HG03378 (cell line): ENCODE measurements at regions not wholly inside any gene's neighbourhood (a gene's known extent, or its start where the extent isn't known, plus 50 kb on each side); places are given as distances from the start of the nearest gene placed in this dataset.
"Not testable (repeated sequence)": the region's sequence is repeated elsewhere in the genome, so short reads cannot be mapped to it uniquely, and the experiment has no call there.

Experiments used
- ATAC-seq: cut with Tn5 transposase; IDR thresholded peaks from one replicate; pipeline ENCODE4 v1.9.1; 2021; ENCODE audit warnings: mild to moderate bottlenecking, moderate library complexity; ENCODE audit not compliant: unreplicated experiment

GRCh38 chr6:77010931-77011542, 452.3 kb downstream of the HTR1B start:
- no peak for ATAC-seq

- ATAC-seq, result no peak
Observed at GRCh38 chr6:76992553-76992952, 470.7 kb downstream of the HTR1B start.

DNA sequence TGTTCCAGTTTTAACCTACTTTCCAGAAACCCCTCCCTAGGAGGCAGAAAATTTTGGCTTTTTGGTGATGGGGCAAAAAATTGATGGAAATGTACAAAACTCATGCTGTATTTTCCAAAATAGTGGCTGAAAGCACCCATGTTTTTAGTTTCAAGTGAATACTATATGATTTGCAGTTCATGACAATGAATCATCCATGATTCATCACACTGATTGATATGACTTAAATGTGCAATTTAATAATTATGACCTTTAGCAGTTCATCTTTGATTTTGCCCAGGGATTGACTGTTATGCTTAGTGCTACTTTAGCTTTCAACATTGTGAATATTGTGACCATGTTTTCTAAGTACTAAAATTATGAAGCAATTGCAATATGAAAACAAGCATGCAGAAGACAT, 478.7 kb downstream of the HTR1B start:
- ATAC-seq, result no peak

DNA sequence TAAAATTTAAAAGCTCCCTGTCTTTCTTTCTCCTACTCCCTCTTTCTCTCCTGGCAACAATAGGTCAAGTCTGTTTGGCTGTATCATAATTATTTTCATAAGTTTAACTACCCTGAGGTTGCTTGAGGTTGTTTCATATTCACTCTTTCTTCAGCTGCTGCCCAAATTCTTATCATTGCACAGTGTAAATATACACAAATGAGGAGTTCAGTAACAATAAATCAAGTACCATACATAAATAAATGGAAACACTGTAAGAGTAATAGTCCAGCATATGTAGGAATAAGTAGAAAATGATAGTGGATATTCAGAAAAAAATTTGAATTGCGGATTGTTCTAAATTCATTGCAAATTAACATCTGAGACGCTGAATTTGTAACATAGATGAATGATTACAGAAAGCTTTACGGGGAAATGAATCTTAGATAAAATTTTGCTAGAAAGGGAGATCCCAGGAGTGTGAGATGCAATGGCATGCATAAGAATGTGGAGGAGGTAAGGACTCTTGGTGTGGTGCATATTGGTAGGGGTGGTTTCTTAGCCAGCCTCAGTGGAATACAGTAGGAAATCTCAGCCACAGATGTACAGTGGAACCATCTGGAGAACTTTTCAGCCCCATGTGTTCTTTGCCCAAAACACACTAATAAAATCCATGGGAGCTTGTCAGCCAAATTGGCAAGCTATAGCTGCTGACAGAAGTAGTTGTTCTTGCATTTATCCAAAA, 480.7 kb downstream of the HTR1B start:
- no peak for ATAC-seq

DNA sequence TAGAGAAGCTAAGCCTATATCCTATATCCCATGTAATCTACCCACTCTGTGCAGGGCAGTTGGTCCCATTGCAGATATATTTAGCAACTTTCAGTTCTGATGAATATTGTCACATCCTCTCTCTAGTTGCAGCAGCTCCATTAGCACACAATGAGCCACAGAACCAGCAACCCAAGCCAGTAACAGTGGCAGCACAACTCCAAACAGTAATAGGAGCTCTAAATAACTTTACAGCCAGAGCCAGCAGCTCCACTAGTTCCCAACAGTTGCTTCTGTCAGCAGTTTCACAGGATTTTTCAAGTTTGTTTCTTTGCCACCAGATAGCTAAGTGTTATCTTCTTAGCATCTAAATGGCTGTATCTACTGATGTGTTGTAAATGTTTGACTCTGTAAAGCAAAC, 490.8 kb downstream of the HTR1B start:
- ATAC-seq, result no peak

DNA sequence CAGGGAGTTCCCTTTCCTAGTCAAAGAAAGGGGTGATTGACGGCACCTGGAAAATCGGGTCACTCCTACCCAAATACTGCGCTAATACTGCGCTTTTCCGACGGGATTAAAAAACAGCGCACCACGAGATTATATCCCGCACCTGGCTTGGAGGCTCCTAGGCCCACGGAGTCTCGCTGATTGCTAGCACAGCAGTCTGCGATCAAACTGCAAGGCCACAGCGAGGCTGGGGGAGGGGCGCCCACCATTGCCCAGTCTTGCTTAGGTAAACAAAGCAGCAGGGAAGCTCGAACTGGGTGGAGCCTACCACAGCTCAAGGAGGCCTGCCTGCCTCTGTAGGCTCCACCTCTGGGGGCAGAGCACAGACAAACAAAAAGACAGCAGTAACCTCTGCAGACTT, 504.1 kb downstream of the HTR1B start:
- not testable (repeated sequence) for ATAC-seq

- no peak for ATAC-seq
Observed at GRCh38 chr6:76942203-76942966, 520.9 kb downstream of the HTR1B start.

DNA sequence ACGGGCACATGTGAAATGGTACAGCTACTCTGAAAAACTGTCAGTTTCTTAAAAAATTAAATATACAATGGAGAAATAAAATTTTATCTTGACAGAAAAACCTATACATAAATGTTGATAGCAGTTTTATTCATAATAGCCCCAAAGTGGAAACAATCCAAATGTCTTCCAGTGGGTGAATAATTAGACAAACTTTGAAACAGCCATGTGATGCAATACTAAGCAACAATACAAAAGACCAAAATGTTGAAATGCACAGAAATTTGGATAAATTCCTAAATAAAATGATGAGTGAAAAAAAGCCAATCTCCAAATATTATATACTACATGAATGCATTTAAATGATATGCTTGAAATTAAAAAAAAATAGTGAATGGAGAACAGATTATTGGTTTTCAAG, 523.1 kb downstream of the HTR1B start:
- ATAC-seq, result no peak

- no peak for ATAC-seq
Observed at GRCh38 chr6:76914737-76915136, 548.6 kb downstream of the HTR1B start.

GRCh38 chr6:76905541-76905940, 557.8 kb downstream of the HTR1B start:
- not testable (repeated sequence) for ATAC-seq

GRCh38 chr6:76892542-76892941, 570.7 kb downstream of the HTR1B start:
- no peak for ATAC-seq

- no peak for ATAC-seq
Observed at GRCh38 chr6:76888351-76888750, 574.9 kb downstream of the HTR1B start.

DNA sequence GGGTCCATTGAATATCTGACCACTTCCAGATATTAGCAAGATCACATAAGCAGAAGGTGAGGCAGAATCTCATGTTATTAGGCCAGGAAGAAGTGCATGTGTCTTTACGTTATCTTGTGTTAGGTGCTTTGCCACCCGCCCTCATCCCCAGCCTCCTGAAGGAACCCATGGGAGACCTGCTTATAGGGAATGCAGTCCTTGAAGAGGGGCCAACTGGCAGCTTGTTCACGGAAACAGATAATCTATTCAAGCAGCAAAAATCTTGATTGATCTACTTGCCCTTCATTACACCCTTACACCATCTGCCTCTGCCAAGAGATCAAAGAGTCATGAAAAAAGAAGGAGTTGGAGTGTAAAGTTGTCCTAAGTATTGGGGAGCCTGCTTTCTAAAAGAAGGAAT, 576.4 kb downstream of the HTR1B start:
- ATAC-seq, result no peak

DNA sequence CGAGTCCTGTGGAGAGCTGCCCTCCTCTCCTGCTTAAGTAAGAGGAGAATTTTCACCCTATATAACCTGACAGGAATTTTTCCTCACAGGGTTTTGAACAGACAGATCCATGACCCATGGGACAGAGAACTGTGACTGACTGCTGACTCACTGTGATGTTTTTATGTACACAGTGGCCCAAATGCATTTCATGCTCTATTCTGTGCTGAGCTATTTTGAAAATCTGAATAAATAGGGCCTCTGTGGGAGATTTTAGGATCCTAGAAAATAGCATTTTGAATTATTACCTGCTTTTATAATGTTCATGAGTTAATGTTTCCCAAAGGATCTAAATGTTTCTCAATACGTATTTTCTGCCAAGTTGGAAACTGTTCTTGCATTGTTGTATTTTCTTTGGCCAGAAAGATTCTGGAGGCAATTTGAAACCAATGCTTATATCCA, 577.4 kb downstream of the HTR1B start:
- no peak for ATAC-seq

- no peak for ATAC-seq
Observed at GRCh38 chr6:76881414-76881813, 581.9 kb downstream of the HTR1B start.

DNA sequence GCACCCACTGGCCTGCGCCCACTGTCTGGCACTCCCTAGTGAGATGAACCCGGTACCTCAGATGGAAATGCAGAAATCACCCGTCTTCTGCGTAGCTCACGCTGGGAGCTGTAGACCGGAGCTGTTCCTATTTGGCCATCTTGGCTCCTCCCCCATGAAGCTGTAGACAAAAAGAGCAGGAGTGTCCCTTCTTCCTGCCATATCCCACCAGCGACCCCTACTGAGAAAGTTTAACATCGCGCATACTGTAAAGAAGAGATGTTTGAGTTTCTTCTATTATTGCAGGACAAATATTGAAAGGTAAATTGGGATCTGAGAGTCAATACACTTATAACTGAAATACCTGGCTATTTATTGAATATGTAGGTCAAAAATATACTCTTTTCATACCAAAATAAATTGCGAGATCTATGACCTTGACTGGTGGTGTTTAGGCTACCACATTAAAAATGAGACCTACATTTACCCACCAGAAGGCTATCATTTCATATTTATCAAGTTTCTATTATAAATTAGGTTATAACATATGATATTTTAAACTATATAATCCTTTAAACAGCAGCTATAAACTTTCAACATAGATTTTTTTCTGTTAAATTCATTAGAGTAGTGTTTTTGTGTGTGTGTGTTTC, 586.3 kb downstream of the HTR1B start:
- ATAC-seq, result no peak

- ATAC-seq, result not testable (repeated sequence)
Observed at GRCh38 chr6:76876430-76876829, 586.9 kb downstream of the HTR1B start.

DNA sequence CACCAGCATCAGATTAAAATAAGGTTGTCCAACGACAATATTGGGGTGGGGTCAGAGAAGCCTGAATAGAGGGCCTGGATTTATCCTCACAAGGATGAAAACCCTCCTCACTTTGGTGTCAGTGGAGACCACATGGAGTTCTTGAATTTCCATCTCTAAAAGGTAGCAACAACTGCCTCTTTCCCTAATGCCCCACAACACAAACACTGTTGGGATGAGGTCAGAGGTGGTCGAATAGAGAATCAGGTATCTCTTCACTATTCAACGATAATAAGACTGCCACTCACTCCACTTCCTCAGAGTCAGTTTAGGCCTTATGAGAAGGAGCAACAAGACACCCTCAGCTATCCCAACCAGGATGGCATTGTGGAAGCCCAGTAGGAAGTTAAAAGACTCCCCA, 596.1 kb downstream of the HTR1B start:
- no peak for ATAC-seq

- ATAC-seq, result no peak
Observed at GRCh38 chr6:76866091-76866915, 597.0 kb downstream of the HTR1B start.

GRCh38 chr6:76862936-76863335, 600.4 kb downstream of the HTR1B start:
- ATAC-seq, result no peak

DNA sequence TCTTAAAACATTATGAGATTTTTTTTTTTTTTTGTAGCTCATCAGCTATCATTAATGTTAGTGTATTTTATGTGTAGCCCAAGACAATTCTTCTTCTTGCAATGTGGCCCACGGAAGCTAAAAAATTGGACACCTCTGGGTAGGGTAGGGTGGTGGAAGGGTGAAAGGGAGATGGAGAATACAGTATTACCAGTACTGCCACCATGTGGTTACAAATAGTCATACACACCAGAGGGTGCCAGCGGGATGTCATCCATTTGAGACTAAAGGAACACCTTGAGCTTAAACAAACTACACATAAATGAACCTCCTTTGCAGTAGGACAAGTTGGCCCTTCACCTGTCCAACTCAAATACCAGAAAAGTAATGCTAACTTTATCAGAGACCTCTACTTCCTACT, 601.9 kb downstream of the HTR1B start:
- peak; percentile 81 for ATAC-seq
